ENCODE measurements at regions not wholly inside any gene's neighbourhood (a gene's known extent, or its start where the extent isn't known, plus 50 kb on each side); places are given as distances from the start of the nearest gene placed in this dataset.

DNA sequence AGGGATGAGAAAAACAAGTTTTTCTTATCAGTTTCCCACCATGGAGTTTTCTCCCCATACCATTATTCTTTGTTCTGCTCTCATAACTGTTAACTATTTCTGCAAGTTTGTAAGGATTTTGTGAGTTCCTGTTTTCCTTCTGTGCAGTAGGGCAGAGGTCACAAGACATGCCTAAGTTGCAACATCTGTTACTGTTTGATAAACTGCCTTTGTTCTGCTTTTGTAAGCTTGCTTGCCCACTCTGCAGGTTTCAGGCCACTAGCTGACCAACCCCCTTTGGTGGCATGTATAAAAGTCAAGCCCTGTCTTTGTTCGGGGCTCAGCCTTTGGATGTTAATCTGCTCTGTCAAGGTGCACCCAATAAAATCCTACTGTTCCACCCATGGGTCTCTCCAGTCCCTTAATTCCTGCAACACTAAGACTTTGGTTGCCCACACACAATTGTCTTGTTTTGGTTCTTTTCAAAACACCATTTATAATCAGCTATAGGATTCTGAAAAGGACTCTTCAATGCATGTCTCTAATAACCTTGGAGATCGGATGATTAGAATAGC, 545.4 kb downstream of the CDH9 start:
- H2BK5ac ChIP-seq (ENCODE audit: insufficient read length, low read length) = no peak overlapping the region
- H3K23ac ChIP-seq (ENCODE audit: insufficient read length, low read depth, low read length) = no peak overlapping the region
- H2BK15ac ChIP-seq (ENCODE audit: low read depth, low read length) = no peak overlapping the region
- H2BK120ac ChIP-seq (ENCODE audit: low read depth, low read length, poor library complexity, severe bottlenecking) = no peak overlapping the region
- H3K56ac ChIP-seq (ENCODE audit: insufficient read length, low read depth, low read length) = no peak overlapping the region
- H4K91ac ChIP-seq (ENCODE audit: insufficient read length, low read depth, low read length) = no peak overlapping the region
- no peak overlapping the region for H2AK5ac ChIP-seq (ENCODE audit: insufficient read length, low read length)
- H3K27me3 ChIP-seq (ENCODE audit: insufficient read depth, low read length) = no peaks in the 10 kb centered on the region
- no peaks in the 10 kb centered on the region for H4K20me1 ChIP-seq (ENCODE audit: control insufficient read depth, insufficient read depth, insufficient read length)
- Mint-ChIP-seq H3K4me1 (peaks cover 6 to 8% of the 10 kb centered on the region in 2 experiments), H3K4me3 (no peak overlapping the region), H3K36me3 (ENCODE audit: insufficient read depth in 1 of 3, low read depth in 3 of 3) (peaks cover 6 to 17% (median 11%) of the 10 kb centered on the region in 3 experiments), H3K27me3 (ENCODE audit: low read depth) (no peaks in the 10 kb centered on the region), H3K27ac (no peak overlapping the region), H3K9me3 (peaks cover 13 to 26% of the 10 kb centered on the region in 2 experiments)
- H3K14ac ChIP-seq (ENCODE audit: insufficient read depth, low read length) = no peak overlapping the region
- peaks cover 5% of the 10 kb centered on the region for H3K9me3 ChIP-seq (ENCODE audit: control insufficient read depth, low read depth, low read length)
- H3K4me1 ChIP-seq (ENCODE audit: insufficient read depth, low read length) = no peaks in the 10 kb centered on the region
- H3K18ac ChIP-seq (ENCODE audit: insufficient read length, low read depth, low read length) = no peak overlapping the region
- no peaks in the 10 kb centered on the region for H3K79me1 ChIP-seq (ENCODE audit: insufficient read depth, low read depth, low read length, poor library complexity, severe bottlenecking)
- H3K23me2 ChIP-seq (ENCODE audit: insufficient read length, low read depth, low read length, poor library complexity, severe bottlenecking) = no peaks in the 10 kb centered on the region
- H3K4ac ChIP-seq (ENCODE audit: low read depth, low read length) = no peak overlapping the region
- no peaks in the 10 kb centered on the region for H3K79me2 ChIP-seq (ENCODE audit: insufficient read depth, low read length)
- no peak overlapping the region for H3K27ac ChIP-seq (ENCODE audit: insufficient read length, low read depth, low read length)
- H2AFZ ChIP-seq (ENCODE audit: low read length) = no peak overlapping the region
- no peak overlapping the region for H3K4me2 ChIP-seq (ENCODE audit: insufficient read depth, insufficient read length, low read length)
- no peak overlapping the region for H2BK20ac ChIP-seq (ENCODE audit: low read depth, low read length, poor library complexity, severe bottlenecking)
- H2BK12ac ChIP-seq (ENCODE audit: insufficient read length, low read depth, low read length) = no peak overlapping the region
- no peak overlapping the region for H3T11ph ChIP-seq (ENCODE audit: low read length)
- H3K9ac ChIP-seq (ENCODE audit: extremely low read depth, insufficient read length, low read length) = no peak overlapping the region
- DNase-seq = no peak
- TF ChIP-seq, protein P1, sequence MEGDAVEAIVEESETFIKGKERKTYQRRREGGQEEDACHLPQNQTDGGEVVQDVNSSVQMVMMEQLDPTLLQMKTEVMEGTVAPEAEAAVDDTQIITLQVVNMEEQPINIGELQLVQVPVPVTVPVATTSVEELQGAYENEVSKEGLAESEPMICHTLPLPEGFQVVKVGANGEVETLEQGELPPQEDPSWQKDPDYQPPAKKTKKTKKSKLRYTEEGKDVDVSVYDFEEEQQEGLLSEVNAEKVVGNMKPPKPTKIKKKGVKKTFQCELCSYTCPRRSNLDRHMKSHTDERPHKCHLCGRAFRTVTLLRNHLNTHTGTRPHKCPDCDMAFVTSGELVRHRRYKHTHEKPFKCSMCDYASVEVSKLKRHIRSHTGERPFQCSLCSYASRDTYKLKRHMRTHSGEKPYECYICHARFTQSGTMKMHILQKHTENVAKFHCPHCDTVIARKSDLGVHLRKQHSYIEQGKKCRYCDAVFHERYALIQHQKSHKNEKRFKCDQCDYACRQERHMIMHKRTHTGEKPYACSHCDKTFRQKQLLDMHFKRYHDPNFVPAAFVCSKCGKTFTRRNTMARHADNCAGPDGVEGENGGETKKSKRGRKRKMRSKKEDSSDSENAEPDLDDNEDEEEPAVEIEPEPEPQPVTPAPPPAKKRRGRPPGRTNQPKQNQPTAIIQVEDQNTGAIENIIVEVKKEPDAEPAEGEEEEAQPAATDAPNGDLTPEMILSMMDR (conservative IDR thresholded peaks at IDR 0.05) = no peak
- H4K5ac ChIP-seq (ENCODE audit: insufficient read length, low read depth, low read length) = no peak overlapping the region
- H4K8ac ChIP-seq (replicated peaks; ENCODE audit: insufficient read length, low read depth, low read length) = no peak overlapping the region
- no CpG with 5 or more reads among the region's 2 CpGs for WGBS (ENCODE audit: extremely low coverage, insufficient read length, low lambda C conversion rate)
